ENCODE measurements at regions not wholly inside any gene's neighbourhood (a gene's known extent, or its start where the extent isn't known, plus 50 kb on each side); places are given as distances from the start of the nearest gene placed in this dataset.

GRCh38 chr19:30871979-30872378 lies 477.3 kb downstream of the TSHZ3 start:
- Histone ChIP-seq H3K27me3 (no peaks in the 10 kb centered on the region; the same call in 1 of the 2 replicates), H3K36me3 (no peaks in the 10 kb centered on the region), H3K9me3 (peaks cover 9% of the 10 kb centered on the region), H3K4me3 (no peak overlapping the region)
- no peak for DNase-seq

GRCh38 chr19:30870876-30871275 lies 478.4 kb downstream of the TSHZ3 start:
- H3K4me3 ChIP-seq: no peak overlapping the region
- H3K36me3 ChIP-seq: no peaks in the 10 kb centered on the region
- H3K9me3 ChIP-seq: peaks cover 11% of the 10 kb centered on the region
- DNase-seq: peak; percentile 28
- H3K27me3 ChIP-seq: no peaks in the 10 kb centered on the region; the same call in 1 of the 2 replicates

- no peak overlapping the region for H3K4me3 ChIP-seq
- H3K9me3 ChIP-seq: peaks cover 11% of the 10 kb centered on the region
- no peaks in the 10 kb centered on the region for H3K27me3 ChIP-seq
- H3K36me3 ChIP-seq: no peaks in the 10 kb centered on the region
- DNase-seq: no peak
These were observed 483.7 kb downstream of the TSHZ3 start for GRCh38 chr19:30865511-30865910.

GRCh38 chr19:30864391-30865215 lies 484.6 kb downstream of the TSHZ3 start:
- no peaks in the 10 kb centered on the region for H3K36me3 ChIP-seq
- H3K27me3 ChIP-seq: no peaks in the 10 kb centered on the region
- H3K4me3 ChIP-seq: no peak overlapping the region
- H3K9me3 ChIP-seq: peaks cover 8% of the 10 kb centered on the region
- no peak for DNase-seq

GRCh38 chr19:30862876-30863275 lies 486.4 kb downstream of the TSHZ3 start:
- Histone ChIP-seq H3K36me3 (no peaks in the 10 kb centered on the region), H3K9me3 (peaks cover 8% of the 10 kb centered on the region), H3K4me3 (no peak overlapping the region), H3K27me3 (no peaks in the 10 kb centered on the region)
- DNase-seq: no peak

GRCh38 chr19:30861919-30862318 lies 487.3 kb downstream of the TSHZ3 start:
- Histone ChIP-seq H3K27me3 (no peaks in the 10 kb centered on the region), H3K9me3 (0 out of 2 replicates have a peak, but pooled peaks cover 1% of the 10 kb centered on the region), H3K4me3 (no peak overlapping the region), H3K36me3 (no peaks in the 10 kb centered on the region)
- DNase-seq: no peak

GRCh38 chr19:30857966-30858490 lies 485.8 kb downstream of the ZNF536 start:
- Histone ChIP-seq H3K4me3 (no peak overlapping the region), H3K9me3 (no peaks in the 10 kb centered on the region), H3K27me3 (no peaks in the 10 kb centered on the region), H3K36me3 (no peaks in the 10 kb centered on the region)
- DNase-seq: no peak

- Histone ChIP-seq H3K27me3 (no peaks in the 10 kb centered on the region), H3K9me3 (no peaks in the 10 kb centered on the region), H3K36me3 (no peaks in the 10 kb centered on the region), H3K4me3 (no peak overlapping the region)
- DNase-seq: no peak
These were observed 485.2 kb downstream of the ZNF536 start for GRCh38 chr19:30857388-30857787.

- no peaks in the 10 kb centered on the region for H3K9me3 ChIP-seq
- no peaks in the 10 kb centered on the region for H3K36me3 ChIP-seq
- H3K27me3 ChIP-seq: no peaks in the 10 kb centered on the region
- DNase-seq: no peak
- no peak overlapping the region for H3K4me3 ChIP-seq
These were observed 484.6 kb downstream of the ZNF536 start for GRCh38 chr19:30856786-30857185.

- Histone ChIP-seq H3K27me3 (no peaks in the 10 kb centered on the region), H3K36me3 (no peaks in the 10 kb centered on the region), H3K9me3 (no peaks in the 10 kb centered on the region), H3K4me3 (no peak overlapping the region)
- DNase-seq: no peak
These were observed 484.2 kb downstream of the ZNF536 start for GRCh38 chr19:30856376-30856775.

GRCh38 chr19:30855442-30855841 lies 483.3 kb downstream of the ZNF536 start:
- no peaks in the 10 kb centered on the region for H3K27me3 ChIP-seq
- H3K4me3 ChIP-seq: no peak overlapping the region

GRCh38 chr19:30854661-30855060 lies 482.5 kb downstream of the ZNF536 start:
- Histone ChIP-seq H3K27me3 (no peaks in the 10 kb centered on the region), H3K4me3 (no peak overlapping the region), H3K36me3 (no peaks in the 10 kb centered on the region), H3K9me3 (no peaks in the 10 kb centered on the region)
- no peak for DNase-seq

More at GRCh38 chr19:30855442-30855841, 483.3 kb downstream of the ZNF536 start:
- Histone ChIP-seq H3K9me3 (no peaks in the 10 kb centered on the region), H3K36me3 (no peaks in the 10 kb centered on the region)
- DNase-seq: no peak

- no peak for DNase-seq
- H3K4me3 ChIP-seq: no peak overlapping the region
- no peaks in the 10 kb centered on the region for H3K9me3 ChIP-seq
- H3K27me3 ChIP-seq: no peaks in the 10 kb centered on the region
- no peaks in the 10 kb centered on the region for H3K36me3 ChIP-seq
These were observed 482.0 kb downstream of the ZNF536 start for GRCh38 chr19:30854207-30854606.

- H3K9me3 ChIP-seq: no peaks in the 10 kb centered on the region
- DNase-seq: no peak
- H3K27me3 ChIP-seq: no peaks in the 10 kb centered on the region
- H3K36me3 ChIP-seq: no peaks in the 10 kb centered on the region
- no peak overlapping the region for H3K4me3 ChIP-seq
These were observed 480.9 kb downstream of the ZNF536 start for GRCh38 chr19:30853036-30853435.

- Histone ChIP-seq H3K9me3 (no peaks in the 10 kb centered on the region), H3K27me3 (no peaks in the 10 kb centered on the region), H3K36me3 (no peaks in the 10 kb centered on the region), H3K4me3 (no peak overlapping the region)
- no peak for DNase-seq
These were observed 480.0 kb downstream of the ZNF536 start for GRCh38 chr19:30852168-30852567.

- Histone ChIP-seq H3K9me3 (no peaks in the 10 kb centered on the region), H3K36me3 (no peaks in the 10 kb centered on the region), H3K27me3 (no peaks in the 10 kb centered on the region), H3K4me3 (no peak overlapping the region)
- no peak for DNase-seq
These were observed 479.5 kb downstream of the ZNF536 start for GRCh38 chr19:30851646-30852045.

GRCh38 chr19:30848636-30849425 lies 476.6 kb downstream of the ZNF536 start:
- H3K9me3 ChIP-seq: no peaks in the 10 kb centered on the region
- H3K27me3 ChIP-seq: no peaks in the 10 kb centered on the region
- DNase-seq: no peak
- no peak overlapping the region for H3K4me3 ChIP-seq
- H3K36me3 ChIP-seq: no peaks in the 10 kb centered on the region
